ENCODE measurements at regions not wholly inside any gene's neighbourhood (a gene's known extent, or its start where the extent isn't known, plus 50 kb on each side); places are given as distances from the start of the nearest gene placed in this dataset.
A peak's percentile ranks its signal among the peaks of the same experiment; 100 is the strongest.

DNA sequence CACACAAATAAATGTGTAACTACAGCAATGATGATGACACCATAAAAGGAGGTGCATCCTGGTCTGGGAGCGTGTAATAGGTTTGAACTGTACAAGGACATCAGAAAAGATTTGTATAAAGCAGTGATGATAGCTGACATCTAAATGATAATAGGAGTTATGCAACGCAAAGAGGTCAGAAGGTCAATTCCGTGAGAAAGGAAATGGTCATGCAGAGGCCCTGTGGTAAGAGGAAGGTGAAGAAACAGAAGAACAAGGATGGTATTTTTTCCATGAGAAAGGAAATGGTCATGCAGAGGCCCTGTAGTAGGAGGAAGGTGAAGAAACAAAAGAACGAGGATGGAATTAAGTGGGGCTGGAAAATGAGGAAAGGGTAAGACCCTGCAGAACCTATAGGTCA is 106.7 kb upstream of the TMPO start:
- no peak for DNase-seq

DNA sequence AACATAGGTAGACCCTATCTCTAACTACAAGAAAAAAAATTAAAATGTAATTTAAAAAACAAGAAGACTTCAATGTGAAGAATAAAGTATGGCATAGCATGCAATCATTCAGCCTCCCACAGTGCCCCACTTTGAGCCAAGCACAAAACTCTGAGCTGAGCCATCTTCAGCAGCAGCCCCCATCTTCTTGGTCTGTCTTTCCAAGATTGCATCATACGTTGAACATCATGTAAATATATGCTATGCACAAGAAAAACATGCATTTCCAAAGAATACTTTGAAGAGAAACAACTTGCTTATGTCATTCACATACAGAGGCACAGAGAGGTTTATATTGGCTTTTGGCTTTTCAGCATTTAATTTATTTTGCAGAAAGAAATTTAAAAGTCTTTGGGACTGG is 105.8 kb upstream of the TMPO start:
- DNase-seq, result no peak

DNA sequence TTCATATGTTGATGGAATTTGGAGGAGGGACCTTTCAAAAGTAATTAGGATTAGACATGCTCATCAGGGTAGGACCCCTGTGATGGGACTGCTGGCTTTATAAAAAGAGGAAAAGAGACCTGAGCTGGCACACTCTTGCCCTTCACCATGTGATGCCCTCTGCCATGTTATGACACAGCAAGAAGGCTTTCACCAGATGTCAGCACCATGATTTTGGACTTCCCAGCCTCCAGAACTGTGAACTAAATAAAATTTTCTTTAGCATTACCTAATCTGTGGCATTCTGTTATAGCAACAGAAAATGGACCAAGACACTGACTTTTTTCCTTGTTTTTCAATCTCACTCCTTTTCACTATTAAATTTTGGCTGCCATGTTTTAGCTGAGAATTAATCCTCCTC is 105.0 kb upstream of the TMPO start:
- DNase-seq, result no peak

DNA sequence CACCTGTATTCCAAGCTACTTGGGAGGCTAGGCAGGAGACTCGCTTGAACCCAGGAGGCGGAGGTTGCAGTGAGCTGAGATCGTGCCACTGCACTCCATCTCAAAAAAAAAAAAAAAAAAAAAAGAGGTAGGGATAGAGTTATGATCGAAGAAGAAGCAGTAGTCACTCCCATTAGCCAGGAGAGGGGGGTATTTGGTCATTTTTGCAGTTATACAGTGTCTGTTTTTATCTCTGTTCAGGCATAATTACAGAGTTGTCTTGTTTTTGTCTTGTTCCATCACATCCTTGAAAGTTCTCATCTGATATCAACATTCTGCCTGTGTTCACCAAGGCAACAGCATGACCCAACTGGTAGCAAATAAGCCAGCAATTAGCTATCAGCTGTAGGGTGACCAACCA is 98.5 kb upstream of the TMPO start:
- no peak for DNase-seq

DNA sequence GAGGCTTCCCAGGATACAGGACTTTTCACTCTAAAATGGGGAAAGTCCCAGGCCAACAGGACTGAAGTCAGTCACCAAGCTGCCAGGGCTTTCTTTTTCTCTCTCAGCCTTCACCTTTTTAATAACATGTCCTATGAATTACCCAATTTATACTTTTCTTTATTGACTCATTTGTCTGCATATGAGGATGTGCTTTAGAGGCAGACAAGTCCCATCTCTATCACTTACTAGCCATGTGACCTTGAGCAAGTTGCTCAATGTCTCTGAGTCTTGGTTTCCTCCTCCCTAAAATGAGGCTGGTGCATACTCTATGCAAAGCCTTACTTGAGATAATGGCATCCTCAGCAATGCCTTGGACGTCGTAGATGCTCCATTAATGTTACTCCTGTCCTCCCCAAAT is 98.1 kb upstream of the TMPO start:
- DNase-seq, result no peak

DNA sequence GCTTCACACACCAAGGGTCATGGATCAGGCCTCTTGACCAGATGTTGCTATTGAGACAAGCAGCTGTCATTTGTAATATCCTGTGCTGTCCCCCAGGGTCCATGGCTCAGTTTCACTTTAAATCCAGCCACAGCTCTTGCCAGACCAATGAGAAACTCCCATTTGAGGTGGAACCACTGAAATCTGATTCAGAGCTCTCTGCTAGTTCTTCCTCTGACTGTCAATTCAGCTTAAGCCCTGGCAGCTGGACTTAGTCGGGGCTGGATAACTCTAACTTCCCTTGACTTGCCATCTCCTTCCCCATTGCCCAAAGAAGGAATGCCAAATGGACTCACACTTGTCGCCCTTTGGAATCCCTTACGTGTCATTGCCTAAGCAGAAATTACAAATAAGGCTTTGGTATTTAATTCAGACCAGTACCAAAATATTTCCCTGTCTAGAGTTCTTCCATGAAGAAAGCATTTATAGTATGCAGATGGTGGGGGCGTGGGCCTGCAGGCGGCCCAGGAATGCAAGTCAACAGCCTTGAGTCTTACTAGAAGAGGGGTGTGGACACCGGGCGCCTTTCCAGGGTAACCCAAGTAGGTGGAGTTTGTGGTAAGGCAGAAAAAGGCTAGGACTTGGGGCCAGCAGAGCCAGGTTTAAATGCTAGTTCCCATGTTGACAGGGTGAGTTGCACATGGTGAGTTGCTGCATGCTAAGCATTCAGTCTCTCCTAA is 96.9 kb upstream of the TMPO start:
- no peak for DNase-seq

DNA sequence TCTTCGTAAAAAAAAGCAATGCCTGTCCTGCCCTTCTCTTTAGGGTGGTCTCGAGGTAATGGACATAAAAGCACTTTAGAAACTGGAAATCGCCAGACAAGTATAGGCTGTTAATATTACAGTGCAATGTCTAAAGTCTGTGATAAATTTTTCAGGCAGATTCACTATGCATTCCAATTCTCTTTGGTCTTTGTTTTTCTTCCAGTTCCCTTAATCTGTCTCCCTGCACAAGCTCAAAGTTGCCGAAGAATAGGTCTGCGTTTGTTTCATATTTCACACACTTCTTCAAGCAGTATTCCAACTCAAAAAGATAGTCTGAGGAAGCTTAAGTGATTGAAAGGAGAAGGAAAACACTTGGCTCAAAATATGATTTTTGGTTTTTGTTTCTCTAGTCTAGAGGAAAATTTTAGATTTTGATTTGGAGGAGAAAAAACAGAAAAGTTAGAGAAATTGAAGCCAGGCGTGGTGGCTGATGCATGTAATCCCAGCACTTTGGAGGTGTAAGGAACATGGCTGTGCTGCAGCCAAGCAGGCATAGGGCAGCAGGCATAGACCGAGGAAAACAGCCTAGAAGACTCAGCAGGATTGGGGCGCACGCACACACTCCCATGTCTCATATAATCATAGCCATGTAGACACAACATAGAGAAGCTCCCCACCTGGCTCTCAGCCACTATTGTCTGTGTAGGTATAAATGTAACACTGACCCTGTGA is 96.2 kb upstream of the TMPO start:
- DNase-seq, result no peak

DNA sequence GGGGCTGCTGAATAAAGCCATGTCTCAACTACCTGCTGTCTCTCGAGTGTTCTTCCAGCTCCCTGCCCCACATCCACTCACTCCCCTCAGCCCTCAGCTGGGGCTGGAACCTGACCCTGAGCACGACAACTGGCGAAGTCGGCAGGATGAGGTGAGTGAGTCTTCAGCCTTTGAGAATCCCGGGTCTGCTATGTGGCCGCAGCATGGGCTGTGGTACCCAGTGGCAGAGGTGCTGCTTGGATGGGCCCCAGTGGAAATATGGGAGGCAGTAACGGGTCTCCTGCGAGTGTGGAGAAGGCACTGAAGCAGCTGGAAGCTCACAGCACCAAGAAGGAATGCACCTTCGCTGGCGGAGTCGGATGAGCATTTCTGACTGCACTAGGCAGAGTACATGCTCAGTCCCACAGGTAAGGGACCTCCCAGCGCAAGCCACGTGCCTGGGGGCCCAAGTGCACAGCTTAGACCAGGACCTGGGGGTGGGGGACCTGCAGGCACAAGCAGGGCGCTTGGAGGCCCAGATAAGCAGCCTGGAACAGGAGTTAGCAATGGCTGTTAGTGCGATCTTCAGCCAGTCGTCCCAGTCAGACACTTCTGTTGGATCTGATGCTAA is 95.5 kb upstream of the TMPO start:
- DNase-seq, result no peak

DNA sequence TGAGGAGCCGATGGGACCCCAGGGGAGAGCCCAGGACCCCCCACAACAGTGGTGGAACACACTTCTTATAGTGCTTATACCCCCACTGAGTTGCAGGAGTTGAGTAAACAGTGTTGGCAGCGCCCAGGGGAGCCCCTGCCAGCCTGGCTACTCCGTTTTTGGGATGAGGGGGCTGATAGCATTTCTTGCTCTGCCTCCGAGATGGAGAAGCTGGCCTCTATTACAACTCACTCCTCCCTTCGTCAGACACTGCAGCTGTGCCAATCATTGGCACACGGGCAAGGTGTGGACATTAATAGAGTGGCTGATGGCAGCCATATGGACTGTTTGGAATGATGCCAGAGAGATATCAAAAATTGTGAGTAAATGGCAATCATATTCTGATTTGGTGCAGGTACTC is 94.9 kb upstream of the TMPO start:
- DNase-seq, result no peak

DNA sequence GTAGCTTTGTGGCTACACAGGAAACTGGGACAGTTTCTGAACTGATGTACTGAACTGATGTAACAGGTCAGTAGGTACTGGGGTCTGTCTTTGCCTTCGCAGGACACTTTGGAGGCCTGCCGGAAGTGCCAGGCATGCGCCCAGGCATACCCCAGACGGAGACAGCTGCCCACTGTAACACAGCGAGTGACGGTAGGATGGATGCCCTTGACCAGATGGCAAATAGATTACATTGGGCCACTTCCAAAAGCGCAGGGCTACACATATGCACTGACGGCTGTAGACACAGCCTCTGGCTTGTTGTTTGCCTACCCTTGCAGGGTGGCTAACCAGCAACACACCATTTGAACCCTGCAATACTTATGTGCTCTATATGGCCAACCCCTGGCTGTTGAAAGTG is 94.1 kb upstream of the TMPO start:
- DNase-seq, result no peak

DNA sequence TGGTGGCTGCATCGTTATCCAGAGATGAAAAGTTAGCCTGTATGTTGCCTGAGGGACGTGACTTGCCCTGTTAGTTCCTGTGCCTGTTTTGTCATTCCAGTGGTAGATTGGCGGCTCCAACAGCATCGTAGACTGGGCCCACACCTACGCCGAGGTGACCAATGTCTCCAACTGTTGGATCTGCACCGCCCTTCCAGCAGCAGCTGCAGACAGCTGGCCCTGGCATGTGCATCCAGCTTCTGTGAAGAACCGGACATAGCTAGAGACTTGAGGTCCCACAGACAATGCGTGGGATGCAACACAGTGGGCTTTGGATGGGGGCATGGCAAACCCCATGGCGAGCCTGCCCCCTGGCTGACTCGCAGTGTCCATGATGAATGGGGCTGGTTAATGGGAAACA is 93.0 kb upstream of the TMPO start:
- no peak for DNase-seq

DNA sequence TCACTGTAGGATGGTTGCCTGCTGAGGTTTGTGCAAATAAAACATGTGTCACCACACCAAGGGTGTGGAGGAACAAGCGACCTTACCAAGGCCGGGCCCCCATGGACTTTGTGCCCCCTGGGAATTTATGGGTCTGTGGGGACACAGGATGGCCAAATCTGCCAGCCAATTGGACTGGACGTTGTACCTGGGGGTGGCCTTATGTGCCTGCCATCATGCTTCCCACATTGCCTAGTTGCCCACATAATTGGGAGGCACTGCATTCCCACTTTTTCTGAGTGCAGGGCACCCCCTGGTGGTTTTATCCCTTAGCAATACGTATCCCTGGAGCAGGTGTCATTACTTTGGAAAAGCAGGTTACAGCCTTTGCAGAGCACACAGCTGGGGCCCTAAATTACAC is 92.6 kb upstream of the TMPO start:
- DNase-seq, result no peak

DNA sequence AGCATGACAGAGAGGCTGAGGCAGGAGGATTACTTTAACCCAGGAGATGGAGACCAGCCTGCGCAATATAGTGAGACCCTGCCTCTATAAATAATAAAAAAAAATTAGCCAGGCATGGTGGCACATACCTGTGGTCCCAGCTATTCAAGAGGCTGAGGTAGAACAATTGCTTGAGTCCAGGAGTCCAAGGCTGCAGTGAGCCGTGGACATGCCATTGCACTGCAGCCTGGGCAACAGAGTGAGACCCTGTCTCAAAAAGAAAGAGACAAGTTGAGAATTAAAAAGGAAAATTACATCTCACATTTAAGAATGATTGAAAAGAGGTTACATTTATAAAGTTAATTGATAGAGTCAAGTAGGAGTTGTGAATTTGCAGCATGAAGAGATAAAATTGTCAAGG is 91.4 kb upstream of the TMPO start:
- DNase-seq, result no peak

DNA sequence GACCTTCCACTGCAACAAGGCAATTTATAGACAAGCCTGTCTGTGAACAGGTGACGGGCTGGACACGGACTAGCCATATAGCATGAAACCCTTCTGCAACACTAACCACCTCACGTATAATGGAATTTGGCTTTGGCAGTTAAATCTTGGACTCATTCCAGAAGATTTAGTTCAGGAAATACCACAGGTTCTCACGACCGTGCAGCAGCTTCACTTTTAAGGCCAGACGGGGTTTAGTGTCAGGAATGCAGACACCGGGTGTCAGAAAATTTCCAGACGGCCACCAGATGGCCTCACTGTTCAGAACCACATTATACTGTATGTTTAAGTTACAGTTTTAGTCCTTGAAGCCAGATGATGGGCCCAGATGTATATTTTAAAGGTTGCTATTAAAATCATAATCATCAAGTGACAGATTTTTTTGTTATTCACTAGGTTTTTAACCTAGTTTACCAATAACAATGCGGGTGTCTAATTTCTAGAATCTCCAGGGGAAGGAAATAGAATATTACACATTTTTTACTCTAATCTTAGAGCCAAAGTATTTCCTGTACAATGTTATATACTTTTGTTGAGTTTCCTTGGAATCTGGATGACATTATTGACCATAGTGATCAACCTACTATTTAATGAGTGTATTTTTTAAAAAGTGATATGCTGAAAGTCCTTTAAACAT is 90.5 kb upstream of the TMPO start:
- DNase-seq, result peak in 4 of 5 experiments; percentile 2 to 65 (median 20)

DNA sequence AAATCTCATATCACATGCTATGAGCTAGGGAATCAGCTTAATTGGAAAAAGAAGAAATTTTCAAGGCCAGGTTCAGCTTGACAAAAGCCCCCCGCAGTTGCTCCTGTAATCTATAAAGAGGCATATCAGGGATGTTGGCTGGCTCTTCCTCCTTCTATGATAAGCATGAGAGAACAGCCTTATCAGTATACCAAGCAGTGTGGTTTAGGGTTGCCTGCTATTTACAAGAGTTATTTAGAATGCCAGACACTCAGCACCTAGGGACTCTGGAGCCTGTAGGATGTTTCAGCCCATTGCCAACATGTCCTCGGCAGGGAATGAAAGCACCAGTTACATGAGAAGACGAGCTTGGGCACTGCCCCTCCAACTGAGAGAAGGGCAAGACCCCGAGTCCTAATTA is 89.5 kb upstream of the TMPO start:
- no peak for DNase-seq

DNA sequence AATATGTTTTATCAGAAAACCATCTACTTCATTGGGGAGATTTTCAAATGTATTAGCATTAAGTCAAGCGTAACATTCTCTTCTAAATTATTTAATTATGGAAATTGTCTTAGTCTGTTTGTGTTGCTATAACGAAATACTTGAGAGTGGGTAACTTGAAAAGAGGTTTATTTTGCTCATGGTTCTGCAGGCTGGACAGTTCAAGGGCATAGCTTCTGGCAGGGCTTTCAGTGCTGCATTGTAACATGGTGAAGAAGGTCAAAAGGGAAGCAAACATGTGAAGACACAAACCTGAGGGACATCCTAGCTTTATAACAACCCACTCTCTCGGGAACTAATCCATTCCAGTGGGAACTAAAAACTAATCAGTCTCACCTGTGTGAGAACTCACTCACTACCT is 84.3 kb upstream of the TMPO start:
- no peak for DNase-seq

DNA sequence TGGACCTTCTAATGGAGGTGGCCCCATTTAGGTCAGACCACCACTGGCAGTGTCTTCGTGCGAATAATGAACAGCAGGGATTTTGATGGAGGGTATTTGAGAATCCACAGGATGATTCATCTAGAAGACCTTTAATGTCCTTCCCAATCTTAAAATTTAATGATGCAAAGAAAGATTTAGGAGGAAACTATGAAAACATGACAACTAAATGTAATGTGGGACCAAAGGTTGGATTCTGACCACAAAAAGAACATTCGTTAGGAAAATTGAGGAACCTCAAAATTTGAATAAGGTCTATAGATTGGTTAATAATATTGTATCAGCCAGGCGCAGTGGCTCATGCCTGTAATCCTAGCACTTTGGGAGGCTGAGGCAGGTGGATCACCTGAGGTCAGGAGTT is 78.2 kb upstream of the TMPO start:
- DNase-seq, result no peak

DNA sequence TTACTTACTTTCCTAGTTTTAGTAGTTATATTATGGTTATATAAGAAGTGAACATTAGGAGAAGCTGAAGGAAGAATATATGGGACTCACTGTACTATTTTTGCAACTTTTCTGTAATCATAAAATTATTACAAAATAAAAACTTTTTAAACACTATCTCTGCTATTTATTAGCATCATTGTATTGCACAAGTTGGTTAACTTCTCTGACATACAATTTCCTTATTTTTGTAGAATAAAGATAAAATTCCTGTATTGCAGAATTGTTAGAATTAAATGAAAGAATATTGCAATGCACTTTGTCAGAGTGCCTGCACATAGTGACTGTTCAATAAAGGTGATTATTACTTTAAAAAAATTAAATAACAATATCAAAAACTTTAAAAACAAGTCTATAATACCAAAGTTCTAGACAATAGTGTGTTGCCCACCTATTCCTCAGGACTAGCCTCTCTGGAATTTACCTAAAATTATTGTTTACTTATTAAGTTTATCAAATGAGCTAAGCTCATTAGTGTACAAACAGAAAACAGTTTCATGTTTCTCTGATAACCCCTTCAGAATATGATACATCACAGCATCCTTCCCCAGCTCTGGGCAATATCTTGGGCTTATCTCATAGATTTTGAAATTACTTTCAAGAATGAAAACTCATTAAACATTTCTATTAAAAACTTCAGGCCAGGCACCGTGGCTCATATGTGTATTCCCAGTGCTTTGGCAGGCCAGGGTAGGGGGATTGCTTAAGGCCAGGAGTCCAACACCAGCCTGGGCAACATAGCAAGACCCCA is 77.4 kb upstream of the TMPO start:
- DNase-seq, result no peak

DNA sequence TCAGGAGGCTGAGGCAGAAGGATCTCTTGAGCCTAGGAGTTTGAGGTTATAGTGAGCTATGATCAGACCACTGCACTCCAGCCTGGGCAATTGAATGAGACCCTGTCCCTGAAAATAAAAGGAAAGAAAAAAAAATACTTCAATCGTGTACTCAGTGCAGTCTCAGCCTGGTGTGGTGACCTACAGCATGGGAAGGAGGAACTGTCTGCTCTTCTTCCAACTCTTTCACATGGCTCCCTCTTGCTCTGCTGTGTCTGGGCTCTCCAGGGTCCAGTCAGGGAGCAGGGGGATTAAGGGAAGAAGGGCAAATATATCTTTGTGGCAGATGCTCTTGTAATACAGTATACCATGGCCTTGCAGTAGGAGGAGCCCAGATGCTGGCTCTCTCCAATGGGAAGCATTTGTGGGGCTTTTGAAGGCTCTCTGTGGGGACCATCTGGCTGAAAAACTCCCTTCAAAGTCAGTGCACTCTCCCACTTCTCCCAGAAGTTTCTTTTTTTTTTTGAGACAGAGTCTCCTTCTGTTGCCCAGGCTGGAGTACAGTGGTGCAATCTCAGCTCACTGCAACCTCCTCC is 76.6 kb upstream of the TMPO start:
- DNase-seq, result no peak

DNA sequence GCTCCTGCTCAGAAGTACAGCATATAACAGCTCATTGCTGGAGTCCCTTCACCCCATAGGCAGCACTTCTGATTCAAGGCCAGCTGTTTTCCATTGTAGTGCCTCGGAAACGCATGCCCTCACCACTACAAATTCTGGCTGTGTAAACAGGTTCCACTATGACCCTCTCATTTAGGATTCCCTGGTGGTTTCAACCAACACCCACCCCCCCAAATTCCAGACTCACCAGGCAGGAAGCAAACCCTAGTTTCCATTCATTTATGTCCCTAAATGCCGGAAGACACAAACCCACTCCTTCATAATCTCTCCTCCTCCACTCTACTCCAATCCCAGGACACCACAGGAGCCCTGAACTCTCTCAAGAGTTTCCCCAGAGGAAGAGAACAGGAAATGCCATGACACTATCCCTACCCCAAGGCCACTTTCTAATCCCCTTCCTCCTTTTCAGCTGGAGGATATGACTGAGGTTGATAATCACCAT is 75.9 kb upstream of the TMPO start:
- DNase-seq, result no peak

DNA sequence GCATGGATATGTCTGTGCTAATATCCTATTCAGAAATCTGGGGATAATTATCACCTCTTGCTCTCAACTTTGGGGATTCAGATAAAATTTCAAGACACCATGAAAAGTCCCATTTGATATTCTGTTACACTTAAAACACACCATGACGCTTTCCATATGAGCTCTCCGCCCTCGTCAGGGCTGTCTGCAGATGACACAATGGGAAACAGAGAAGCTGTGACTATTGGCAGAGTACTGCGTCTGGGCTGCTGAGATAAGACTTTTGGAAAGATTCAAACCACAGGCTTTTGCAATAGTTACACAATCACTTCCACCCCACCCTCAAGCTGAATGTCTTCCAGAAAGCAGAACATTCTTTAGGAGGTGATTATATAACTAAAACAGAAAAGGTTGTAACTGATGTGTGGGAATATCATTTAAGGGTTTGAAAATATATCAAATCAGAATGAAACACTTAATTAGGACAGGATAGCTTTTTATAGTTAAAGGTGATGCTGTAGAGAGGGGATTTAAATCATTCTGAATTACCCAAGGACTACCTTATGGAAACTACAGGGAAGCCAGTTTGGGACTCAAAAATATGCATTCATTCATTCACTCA is 75.3 kb upstream of the TMPO start:
- peak in 1 of 5 experiments; percentile 13 for DNase-seq

DNA sequence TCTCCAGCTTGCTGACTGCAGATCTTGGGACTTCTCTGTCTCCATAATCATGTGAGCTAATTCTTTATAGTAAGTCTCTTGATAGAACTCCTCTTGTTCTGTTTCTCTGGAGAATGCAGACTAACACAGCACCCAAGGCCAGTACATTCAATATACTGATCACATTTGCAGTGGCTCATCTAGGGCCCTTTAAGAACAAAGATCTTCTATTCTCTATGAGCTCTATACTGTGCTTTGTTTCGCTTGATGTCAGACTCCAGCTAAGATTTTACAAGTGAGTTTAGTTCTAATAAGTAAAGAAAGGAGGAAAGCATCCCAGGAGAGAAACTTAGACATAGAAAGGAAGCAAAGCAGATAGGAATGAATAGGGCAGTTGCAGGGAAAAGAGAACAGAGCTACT is 69.3 kb upstream of the TMPO start:
- DNase-seq, result no peak

All from T-helper 2 cell (primary cell).